ENCODE measurements at regions not wholly inside any gene's neighbourhood (a gene's known extent, or its start where the extent isn't known, plus 50 kb on each side); places are given as distances from the start of the nearest gene placed in this dataset.

- no peak overlapping the region for H3K14ac ChIP-seq (ENCODE audit: insufficient read length)
- H3K18ac ChIP-seq (ENCODE audit: extremely low read depth, low read length) = no peak overlapping the region
- H3K4ac ChIP-seq (replicated peaks; ENCODE audit: insufficient read length, low read depth, low read length) = no peak overlapping the region
- H4K5ac ChIP-seq (ENCODE audit: insufficient read length, low read depth, low read length) = no peak overlapping the region
- no peak overlapping the region for H3K27ac ChIP-seq (ENCODE audit: low read depth, low read length)
- H4K20me1 ChIP-seq (replicated peaks in 1 of 2; ENCODE audit: control insufficient read depth in 1 of 2, insufficient read depth in 2 of 2, low read length in 2 of 2) = peaks cover 0 to 3% of the 10 kb centered on the region in 2 experiments
- POLR2A ChIA-PET (ENCODE audit: partially characterized antibody) = no interaction called here
- H3K9ac ChIP-seq (replicated peaks in 1 of 4; ENCODE audit: extremely low read depth in 1 of 4, low read depth in 3 of 4, low read length in 3 of 4) = no peak overlapping the region
- no peak overlapping the region for H4K8ac ChIP-seq (ENCODE audit: extremely low read depth, insufficient read depth, low read length)
- no peak overlapping the region for H2BK20ac ChIP-seq (ENCODE audit: low read length)
- H3K4me1 ChIP-seq (replicated peaks in 1 of 4; ENCODE audit: control insufficient read depth in 3 of 4, insufficient read depth in 4 of 4, low read length in 3 of 4) = no peaks in the 10 kb centered on the region; a peak in 1 of 7 replicates
- peaks cover 4% of the 10 kb centered on the region; the same call in 1 of the 2 replicates for H3K23me2 ChIP-seq (ENCODE audit: low read depth, low read length)
- H3K27me3 ChIP-seq (replicated peaks in 1 of 4; ENCODE audit: control insufficient read depth in 3 of 4, extremely low read depth in 1 of 4, insufficient read depth in 3 of 4, low read length in 3 of 4) = no peaks in the 10 kb centered on the region
- H3K4me2 ChIP-seq (ENCODE audit: insufficient read depth in 1 of 2, low read depth in 2 of 2, low read length in 2 of 2) = no peak overlapping the region
- no peak overlapping the region for H4K91ac ChIP-seq (replicated peaks; ENCODE audit: insufficient read length, low read length)
- FAIRE-seq = no peak
- no peak overlapping the region for H2BK15ac ChIP-seq (ENCODE audit: low read length)
- H2BK5ac ChIP-seq (ENCODE audit: low read depth, low read length) = no peak overlapping the region
- no peak overlapping the region for H2AK5ac ChIP-seq (ENCODE audit: low read depth, low read length)
- no peak overlapping the region for H3K56ac ChIP-seq (replicated peaks; ENCODE audit: insufficient read length, low read depth, low read length)
- H3K9me3 ChIP-seq (ENCODE audit: insufficient read depth in 2 of 2, low read depth in 1 of 2, low read length in 1 of 2) = peaks cover 3 to 15% of the 10 kb centered on the region in 2 experiments; a peak in 3 of 4 replicates
- no peaks in the 10 kb centered on the region for H3K79me2 ChIP-seq (ENCODE audit: control insufficient read depth in 1 of 2, insufficient read depth in 2 of 2, low read length in 2 of 2)
- no peak overlapping the region for H3K4me3 ChIP-seq (ENCODE audit: extremely low read depth in 1 of 4, insufficient read depth in 2 of 4, low read depth in 3 of 4, low read length in 4 of 4)
- DNase-seq (ENCODE audit: low read depth in 1 of 2, low spot score in 2 of 2) = no peak
- no peak overlapping the region for H3K23ac ChIP-seq (ENCODE audit: insufficient read length)
- CTCF ChIA-PET (ENCODE audit: partially characterized antibody) = interaction anchor here (1.3 to 1.5 kb wide), 2 partner anchors 8 to 26 kb away, joined by 3 to 4 read pairs; no protein-coding TSS in a partner anchor
- peaks cover 0 to 3% (median 0%) of the 10 kb centered on the region in 4 experiments; a peak in 1 of 8 replicates for H3K36me3 ChIP-seq (ENCODE audit: control insufficient read depth in 2 of 4, insufficient read depth in 4 of 4, low read length in 3 of 4)
- no peaks in the 10 kb centered on the region for H3K79me1 ChIP-seq (ENCODE audit: low read depth, low read length)
- WGBS, 2 experiments (ENCODE audit: extremely low coverage in 1 of 2, insufficient coverage in 1 of 2, insufficient read length in 1 of 2, insufficient replicate concordance in 2 of 2, low coverage in 1 of 2, low lambda C conversion rate in 2 of 2, missing lambda C conversion rate in 1 of 2) = 92% methylated on average over 10 of the region's 10 CpGs; no CpG with 5 or more reads in 1 of the 2 experiments
- H2BK12ac ChIP-seq (ENCODE audit: low read depth, low read length) = no peak overlapping the region
- no peak overlapping the region for H2AFZ ChIP-seq (ENCODE audit: low read length)
- no peak overlapping the region for H2BK120ac ChIP-seq (replicated peaks; ENCODE audit: low read depth, low read length)
- TF ChIP-seq CHD1 (IDR thresholded peaks at IDR 0.05; ENCODE audit: low read depth, low read length) = no peak
Observed at GRCh38 chr6:170179616-170180324, 111.1 kb downstream of the DLL1 start.

Data from H1 (cell line).